SH-SY5Y (cell line): ENCODE measurements at regions not wholly inside any gene's neighbourhood (a gene's known extent, or its start where the extent isn't known, plus 50 kb on each side); places are given as distances from the start of the nearest gene placed in this dataset.

ENCODE experiments used
- GATA2 ChIP-seq: IDR thresholded peaks from 2 replicates; pipeline ENCODE4 v1.6.1; 2011; ENCODE audit warnings: mild to moderate bottlenecking, low read depth, low read length
- GATA3 ChIP-seq: IDR thresholded peaks from 2 replicates; pipeline ENCODE4 v1.6.1; 2011; ENCODE audit warnings: low read depth, mild to moderate bottlenecking, low read length, moderate library complexity

DNA sequence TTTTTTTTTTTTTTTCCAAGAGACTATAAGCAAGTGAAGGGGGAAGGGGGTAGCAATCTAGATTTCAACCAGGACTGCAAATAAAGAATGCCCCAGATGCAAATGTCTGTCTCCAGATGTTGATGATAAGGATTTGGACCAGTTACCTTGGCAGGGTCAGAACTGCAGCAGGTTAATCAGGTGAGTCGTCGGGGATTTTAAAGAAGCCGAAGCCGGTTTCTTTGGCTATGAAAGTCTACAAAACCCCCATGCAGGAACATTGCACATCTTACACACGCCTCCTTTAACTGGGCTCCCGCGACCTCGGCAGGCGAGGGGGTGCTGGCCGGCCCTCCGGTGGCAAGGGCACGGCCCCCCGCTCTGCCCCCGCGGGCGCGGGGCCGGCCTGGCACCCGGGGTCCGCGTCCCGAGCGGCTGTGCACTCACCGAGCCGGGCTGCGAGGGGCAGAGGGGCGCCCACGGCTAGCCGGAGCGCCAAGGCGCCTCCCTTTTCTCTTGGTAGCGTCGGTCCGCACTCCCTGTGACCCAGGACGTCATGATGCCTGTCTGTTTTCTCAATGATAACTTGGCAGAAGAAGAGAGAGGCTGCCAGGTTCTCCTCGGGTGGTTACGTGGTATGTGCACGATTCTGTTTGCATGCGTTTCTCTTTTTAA lies 366.3 kb upstream of the ESRRG start:
- TF ChIP-seq GATA2 (peak; percentile 65; the same call in 1 of the 2 replicates), GATA3 (no peak)
